ENCODE measurements at regions not wholly inside any gene's neighbourhood (a gene's known extent, or its start where the extent isn't known, plus 50 kb on each side); places are given as distances from the start of the nearest gene placed in this dataset.

DNA sequence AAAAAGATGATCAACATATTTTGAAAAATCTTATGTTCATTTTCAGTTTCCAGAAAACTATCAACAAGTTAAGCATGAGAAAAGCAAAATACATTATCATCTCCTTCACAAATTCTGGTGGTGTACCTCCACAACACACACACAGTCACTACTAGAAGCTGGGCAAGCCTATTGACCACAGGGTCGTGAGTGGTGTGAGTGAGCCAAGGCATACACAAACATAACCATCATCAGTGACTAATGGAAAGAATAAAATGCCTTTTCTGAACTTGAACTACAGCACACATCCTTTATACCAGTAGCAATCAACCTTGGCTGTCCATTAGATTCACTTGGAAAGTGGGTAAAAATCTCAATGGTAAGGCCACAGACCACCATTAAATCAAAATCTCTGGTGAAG is 180.2 kb downstream of the FAM47B start:
- no peaks in the 10 kb centered on the region for H3K9me2 ChIP-seq (ENCODE audit: insufficient read depth, low read length)
- H2AFZ ChIP-seq (ENCODE audit: low read length): no peak overlapping the region
- no peaks in the 10 kb centered on the region for H3K9me3 ChIP-seq (ENCODE audit: low read length)
- H3K4me3 ChIP-seq (ENCODE audit: low read depth, low read length, poor library complexity, severe bottlenecking): no peak overlapping the region
- TF ChIP-seq, protein P1, sequence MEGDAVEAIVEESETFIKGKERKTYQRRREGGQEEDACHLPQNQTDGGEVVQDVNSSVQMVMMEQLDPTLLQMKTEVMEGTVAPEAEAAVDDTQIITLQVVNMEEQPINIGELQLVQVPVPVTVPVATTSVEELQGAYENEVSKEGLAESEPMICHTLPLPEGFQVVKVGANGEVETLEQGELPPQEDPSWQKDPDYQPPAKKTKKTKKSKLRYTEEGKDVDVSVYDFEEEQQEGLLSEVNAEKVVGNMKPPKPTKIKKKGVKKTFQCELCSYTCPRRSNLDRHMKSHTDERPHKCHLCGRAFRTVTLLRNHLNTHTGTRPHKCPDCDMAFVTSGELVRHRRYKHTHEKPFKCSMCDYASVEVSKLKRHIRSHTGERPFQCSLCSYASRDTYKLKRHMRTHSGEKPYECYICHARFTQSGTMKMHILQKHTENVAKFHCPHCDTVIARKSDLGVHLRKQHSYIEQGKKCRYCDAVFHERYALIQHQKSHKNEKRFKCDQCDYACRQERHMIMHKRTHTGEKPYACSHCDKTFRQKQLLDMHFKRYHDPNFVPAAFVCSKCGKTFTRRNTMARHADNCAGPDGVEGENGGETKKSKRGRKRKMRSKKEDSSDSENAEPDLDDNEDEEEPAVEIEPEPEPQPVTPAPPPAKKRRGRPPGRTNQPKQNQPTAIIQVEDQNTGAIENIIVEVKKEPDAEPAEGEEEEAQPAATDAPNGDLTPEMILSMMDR (conservative IDR thresholded peaks at IDR 0.05; ENCODE audit: low read length): no peak
- no peak for TF ChIP-seq EZH2phosphoT487 (IDR thresholded peaks at IDR 0.05; ENCODE audit: borderline replicate concordance, low read depth, low read length)
- intact Hi-C loops (cut with micrococcal nuclease; ENCODE audit: unreplicated experiment): no loop called here
- ChIA-PET POLR2A (interaction anchor here (0.7 kb wide), 1 partner anchor 16 kb away, joined by 3 read pairs; no protein-coding TSS in a partner anchor), CTCF (ENCODE audit: unreplicated experiment) (no interaction called here)
- no peak overlapping the region for H3K4me2 ChIP-seq (ENCODE audit: low read length)
- H3K79me2 ChIP-seq (ENCODE audit: insufficient read depth, low read depth, low read length): no peaks in the 10 kb centered on the region
- no peaks in the 10 kb centered on the region for H3K4me1 ChIP-seq (ENCODE audit: insufficient read depth, low read length, poor library complexity, severe bottlenecking)
- no peaks in the 10 kb centered on the region for H3K36me3 ChIP-seq (ENCODE audit: insufficient read depth, low read length)
- BruUV-seq (replicated peaks): no TSS peak
- DNase-seq (ENCODE audit: low spot score): no peak
- H3K27ac ChIP-seq (ENCODE audit: low read depth, low read length, poor library complexity, severe bottlenecking): no peak overlapping the region
- H4K20me1 ChIP-seq (ENCODE audit: insufficient read depth, low read length): no peaks in the 10 kb centered on the region

DNA sequence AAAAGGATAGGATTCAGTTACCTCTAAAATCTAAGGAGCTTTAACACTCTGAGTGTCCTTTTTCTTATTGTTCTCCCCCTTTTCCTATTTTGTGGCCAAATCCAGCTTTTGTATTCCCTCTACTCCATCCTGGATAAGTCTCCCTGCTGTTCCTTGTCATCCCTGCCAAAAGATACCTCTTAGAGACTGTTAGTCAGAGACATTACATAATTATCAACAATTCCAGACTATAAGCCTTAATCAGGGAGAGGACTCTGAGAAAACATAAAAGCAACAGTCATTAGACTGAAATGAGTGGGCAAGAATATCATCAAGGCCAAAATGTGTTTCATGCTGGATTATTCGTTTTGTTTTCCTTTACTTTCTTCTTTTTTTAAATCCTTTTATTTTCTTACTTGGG is 206.9 kb downstream of the FAM47B start:
- ChIA-PET CTCF (ENCODE audit: unreplicated experiment) (no interaction called here), POLR2A (no interaction called here)
- H3K9me2 ChIP-seq (ENCODE audit: insufficient read depth, low read length): no peaks in the 10 kb centered on the region
- no peak overlapping the region for H3K4me2 ChIP-seq (ENCODE audit: low read length)
- no TSS peak for BruUV-seq (replicated peaks)
- no peaks in the 10 kb centered on the region for H3K79me2 ChIP-seq (ENCODE audit: insufficient read depth, low read depth, low read length)
- no peaks in the 10 kb centered on the region for H3K36me3 ChIP-seq (ENCODE audit: insufficient read depth, low read length)
- H3K4me3 ChIP-seq (ENCODE audit: low read depth, low read length, poor library complexity, severe bottlenecking): no peak overlapping the region
- intact Hi-C loops (cut with micrococcal nuclease; ENCODE audit: unreplicated experiment): no loop called here
- no peak overlapping the region for H3K27ac ChIP-seq (ENCODE audit: low read depth, low read length, poor library complexity, severe bottlenecking)
- TF ChIP-seq, protein P1 (conservative IDR thresholded peaks at IDR 0.05; ENCODE audit: low read length): no peak
- no peak for TF ChIP-seq EZH2phosphoT487 (IDR thresholded peaks at IDR 0.05; ENCODE audit: borderline replicate concordance, low read depth, low read length)
- H3K4me1 ChIP-seq (ENCODE audit: insufficient read depth, low read length, poor library complexity, severe bottlenecking): no peaks in the 10 kb centered on the region
- H4K20me1 ChIP-seq (ENCODE audit: insufficient read depth, low read length): no peaks in the 10 kb centered on the region
- no peak overlapping the region for H2AFZ ChIP-seq (ENCODE audit: low read length)
- DNase-seq (ENCODE audit: low spot score): no peak
- H3K9me3 ChIP-seq (ENCODE audit: low read length): no peaks in the 10 kb centered on the region

DNA sequence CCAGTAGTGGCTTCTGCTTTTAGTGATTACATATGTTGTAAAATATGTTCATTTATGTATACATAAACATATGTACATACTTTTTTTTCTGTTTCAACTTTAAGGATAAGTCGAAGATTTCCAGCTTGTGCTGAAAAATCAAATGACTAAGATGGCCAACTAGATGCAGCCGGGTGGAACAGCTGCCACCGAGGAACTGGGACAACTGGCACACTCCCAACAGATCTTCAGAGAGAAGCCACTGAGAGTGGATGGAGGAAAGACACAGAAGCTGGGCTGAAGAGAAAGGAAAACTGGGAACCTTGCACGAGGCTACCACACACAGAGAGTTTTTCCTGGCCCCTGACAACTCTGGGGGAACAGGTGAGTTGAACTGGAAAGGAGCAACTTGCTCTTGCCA is 207.5 kb downstream of the FAM47B start:
- TF ChIP-seq, protein P1 (conservative IDR thresholded peaks at IDR 0.05; ENCODE audit: low read length): no peak
- TF ChIP-seq EZH2phosphoT487 (IDR thresholded peaks at IDR 0.05; ENCODE audit: borderline replicate concordance, low read depth, low read length): no peak
- Histone ChIP-seq H3K9me2 (ENCODE audit: insufficient read depth, low read length) (no peaks in the 10 kb centered on the region), H2AFZ (ENCODE audit: low read length) (no peak overlapping the region), H3K4me3 (ENCODE audit: low read depth, low read length, poor library complexity, severe bottlenecking) (no peak overlapping the region), H3K36me3 (ENCODE audit: insufficient read depth, low read length) (no peaks in the 10 kb centered on the region), H3K79me2 (ENCODE audit: insufficient read depth, low read depth, low read length) (no peaks in the 10 kb centered on the region), H3K9me3 (ENCODE audit: low read length) (no peaks in the 10 kb centered on the region), H3K27ac (ENCODE audit: low read depth, low read length, poor library complexity, severe bottlenecking) (no peak overlapping the region), H3K4me1 (ENCODE audit: insufficient read depth, low read length, poor library complexity, severe bottlenecking) (no peaks in the 10 kb centered on the region), H4K20me1 (ENCODE audit: insufficient read depth, low read length) (no peaks in the 10 kb centered on the region), H3K4me2 (ENCODE audit: low read length) (no peak overlapping the region)
- no TSS peak for BruUV-seq (replicated peaks)
- no peak for DNase-seq (ENCODE audit: low spot score)
- intact Hi-C loops (cut with micrococcal nuclease; ENCODE audit: unreplicated experiment): no loop called here
- CTCF ChIA-PET (ENCODE audit: unreplicated experiment): no interaction called here
- POLR2A ChIA-PET: no interaction called here

Measured in OCI-LY7 (cell line).